Body of pancreas (tissue), 4 donors: ENCODE measurements at regions not wholly inside any gene's neighbourhood (a gene's known extent, or its start where the extent isn't known, plus 50 kb on each side); places are given as distances from the start of the nearest gene placed in this dataset.

Experiments used
- ATAC-seq: fragments of 150-250 bp; one replicate; pipeline ENCODE4 v1.9.1; 2016
- DNase-seq, 4 donors: peaks; one replicate each; pipeline ENCODE4 v3.0.0-alpha.2; 2019
- H3K27ac ChIP-seq, 4 donors: fragments of 200-600 bp; sonication (generic); 1 replicate in 3 of 4; 2 replicates in 1 of 4; pipeline versions ENCODE4 v1.5.1 to v1.6.1; 2016 to 2019; ENCODE audit warnings: mild to moderate bottlenecking in 1 of 4, mixed read lengths in 1 of 4, moderate library complexity in 1 of 4
- H3K27me3 ChIP-seq, 2 donors: fragments of 200-600 bp; sonication (generic); one replicate each; pipeline ENCODE4 v1.6.0; 2016; ENCODE audit warnings: mild to moderate bottlenecking in 1 of 2
- H3K36me3 ChIP-seq, 2 donors: fragments of 200-600 bp; sonication (generic); replicated peaks in 1 of 2; 2 replicates each; pipeline ENCODE4 v1.5.1; 2016; ENCODE audit warnings: low read depth in 2 of 2; ENCODE audit not compliant: insufficient read depth in 1 of 2
- H3K4me1 ChIP-seq: fragments of 200-600 bp; sonication (generic); one replicate; pipeline ENCODE4 v1.6.0; 2016
- H3K4me3 ChIP-seq, 2 donors: fragments of 200-600 bp; sonication (generic); 1 replicate in 1 of 2; 2 replicates in 1 of 2; pipeline ENCODE4 v1.5.1; 2016 to 2019
- H3K9me3 ChIP-seq, 3 donors: fragments of 200-600 bp; sonication (generic); 1 replicate in 2 of 3; 2 replicates in 1 of 3; pipeline ENCODE4 v1.5.1; 2016
- POLR2A ChIP-seq, 3 donors: fragments of 450-650 bp; IDR thresholded peaks; one replicate each; pipeline ENCODE4 v1.6.1; 2016; ENCODE audit warnings: antibody characterized with exemption in 3 of 3, mild to moderate bottlenecking in 2 of 3
- WGBS, 2 donors: methylation state at CpG; one replicate each; pipeline ENCODE4 v1.1.5; 2017; 5-methylcytosine and 5-hydroxymethylcytosine counted together
- intact Hi-C: fragments of 100-400 bp; cut with DNase I; formaldehyde crosslinking; loops from one replicate; pipeline ENCODE4 v1.15.1; 2023
- TF ChIP-seq, protein P1 (sequence below), 7 experiments: fragments of 450-650 bp in 4 of 7; fragments of 200-600 bp in 3 of 7; sonication (generic) in 3 of 7; IDR thresholded peaks; one replicate each; pipeline ENCODE4 v1.5.1; 2016 to 2019; ENCODE audit warnings: antibody characterized with exemption in 7 of 7

DNA sequence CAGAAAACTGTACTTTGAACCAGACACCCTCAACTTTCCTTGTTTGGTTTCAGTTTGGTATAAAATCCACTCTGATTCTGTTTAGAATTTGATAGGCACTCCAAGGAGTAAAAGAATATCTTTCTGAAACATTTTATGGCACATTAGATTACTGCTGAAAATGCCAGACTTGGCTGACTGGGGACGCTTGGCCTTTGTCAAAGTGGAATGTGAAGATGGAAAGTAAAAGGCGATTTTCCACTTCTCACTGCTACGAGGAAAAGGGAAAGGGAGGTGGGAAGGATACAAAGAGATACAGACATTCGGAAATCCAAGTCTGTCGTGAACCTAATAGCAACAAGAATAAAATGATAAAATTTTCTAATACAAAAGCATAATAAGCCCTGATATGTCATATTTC lies 203.9 kb downstream of the DMRT2 start:
- no peak for ATAC-seq
- DNase-seq, result no peak
- intact Hi-C loops, result no loop called here
- Histone ChIP-seq H3K4me1 (peaks cover 8% of the 10 kb centered on the region), H3K4me3 (no peak overlapping the region), H3K9me3 (no peaks in the 10 kb centered on the region), H3K36me3 (no peaks in the 10 kb centered on the region), H3K27ac (no peak overlapping the region), H3K27me3 (no peaks in the 10 kb centered on the region)
- TF ChIP-seq POLR2A (IDR thresholded peaks at IDR 0.05), result no peak
- TF ChIP-seq, protein P1, sequence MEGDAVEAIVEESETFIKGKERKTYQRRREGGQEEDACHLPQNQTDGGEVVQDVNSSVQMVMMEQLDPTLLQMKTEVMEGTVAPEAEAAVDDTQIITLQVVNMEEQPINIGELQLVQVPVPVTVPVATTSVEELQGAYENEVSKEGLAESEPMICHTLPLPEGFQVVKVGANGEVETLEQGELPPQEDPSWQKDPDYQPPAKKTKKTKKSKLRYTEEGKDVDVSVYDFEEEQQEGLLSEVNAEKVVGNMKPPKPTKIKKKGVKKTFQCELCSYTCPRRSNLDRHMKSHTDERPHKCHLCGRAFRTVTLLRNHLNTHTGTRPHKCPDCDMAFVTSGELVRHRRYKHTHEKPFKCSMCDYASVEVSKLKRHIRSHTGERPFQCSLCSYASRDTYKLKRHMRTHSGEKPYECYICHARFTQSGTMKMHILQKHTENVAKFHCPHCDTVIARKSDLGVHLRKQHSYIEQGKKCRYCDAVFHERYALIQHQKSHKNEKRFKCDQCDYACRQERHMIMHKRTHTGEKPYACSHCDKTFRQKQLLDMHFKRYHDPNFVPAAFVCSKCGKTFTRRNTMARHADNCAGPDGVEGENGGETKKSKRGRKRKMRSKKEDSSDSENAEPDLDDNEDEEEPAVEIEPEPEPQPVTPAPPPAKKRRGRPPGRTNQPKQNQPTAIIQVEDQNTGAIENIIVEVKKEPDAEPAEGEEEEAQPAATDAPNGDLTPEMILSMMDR (IDR thresholded peaks at IDR 0.05), result no peak
- 77 to 79% methylated on average over 5 of the region's 5 CpGs for WGBS, 2 donors

DNA sequence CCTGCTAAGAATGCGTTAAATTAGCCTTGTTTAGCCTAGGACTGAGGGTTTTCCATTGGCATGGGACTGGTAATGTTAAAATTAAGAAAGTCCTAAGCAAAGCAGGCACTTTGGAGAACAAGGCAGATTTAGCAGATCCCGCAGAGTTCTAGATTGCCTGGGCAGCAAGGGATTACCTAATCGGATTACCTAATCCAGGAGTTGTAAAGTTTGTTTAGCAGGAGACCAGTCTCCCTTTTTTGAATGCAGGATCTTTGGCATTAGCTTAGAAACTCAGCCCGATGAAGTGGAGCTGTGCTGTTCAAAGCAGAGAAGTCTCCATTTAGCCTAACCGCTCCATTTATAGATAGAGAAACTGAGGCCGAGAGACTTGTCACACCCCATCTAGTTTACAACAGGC lies 206.0 kb downstream of the DMRT2 start:
- no peaks in the 10 kb centered on the region for H3K27me3 ChIP-seq
- H3K4me3 ChIP-seq, result no peak overlapping the region
- ATAC-seq (no peak), DNase-seq (no peak)
- peaks cover 8% of the 10 kb centered on the region for H3K4me1 ChIP-seq
- WGBS, 2 donors, result 84 to 88% methylated on average over 6 of the region's 6 CpGs
- no peaks in the 10 kb centered on the region for H3K36me3 ChIP-seq
- no peak overlapping the region for H3K27ac ChIP-seq
- intact Hi-C loops, result no loop called here
- TF ChIP-seq, protein P1 (IDR thresholded peaks at IDR 0.05), result no peak
- no peak for TF ChIP-seq POLR2A (IDR thresholded peaks at IDR 0.05)
- no peaks in the 10 kb centered on the region for H3K9me3 ChIP-seq

DNA sequence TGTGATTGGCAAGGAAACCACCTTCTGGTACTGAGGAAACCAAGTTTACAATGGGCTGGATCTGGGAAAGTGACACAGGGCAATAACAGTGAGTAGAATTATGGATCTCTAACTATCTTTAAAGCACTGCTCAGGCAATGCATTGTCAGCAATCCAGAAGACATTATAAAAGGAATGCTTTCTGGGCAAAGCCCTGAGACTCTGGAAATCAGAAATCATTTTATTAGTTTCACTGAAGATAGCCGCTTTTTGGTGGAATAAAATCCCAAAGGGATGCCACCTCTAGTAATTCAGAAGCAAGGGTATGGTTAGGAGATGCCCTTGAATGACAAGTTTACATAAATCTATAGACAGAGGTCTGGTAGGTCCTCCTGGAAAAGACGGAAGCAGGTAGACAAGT lies 211.1 kb downstream of the DMRT2 start:
- TF ChIP-seq, protein P1 (IDR thresholded peaks at IDR 0.05), result no peak
- no peak for TF ChIP-seq POLR2A (IDR thresholded peaks at IDR 0.05)
- H3K4me1 ChIP-seq, result peaks cover 8% of the 10 kb centered on the region
- no peaks in the 10 kb centered on the region for H3K27me3 ChIP-seq
- H3K27ac ChIP-seq, result no peak overlapping the region
- ATAC-seq (no peak), DNase-seq (no peak)
- no peaks in the 10 kb centered on the region for H3K9me3 ChIP-seq
- H3K36me3 ChIP-seq, result no peaks in the 10 kb centered on the region
- no peak overlapping the region for H3K4me3 ChIP-seq
- 83 to 89% methylated on average over 2 of the region's 2 CpGs for WGBS, 2 donors
- intact Hi-C loops, result no loop called here

DNA sequence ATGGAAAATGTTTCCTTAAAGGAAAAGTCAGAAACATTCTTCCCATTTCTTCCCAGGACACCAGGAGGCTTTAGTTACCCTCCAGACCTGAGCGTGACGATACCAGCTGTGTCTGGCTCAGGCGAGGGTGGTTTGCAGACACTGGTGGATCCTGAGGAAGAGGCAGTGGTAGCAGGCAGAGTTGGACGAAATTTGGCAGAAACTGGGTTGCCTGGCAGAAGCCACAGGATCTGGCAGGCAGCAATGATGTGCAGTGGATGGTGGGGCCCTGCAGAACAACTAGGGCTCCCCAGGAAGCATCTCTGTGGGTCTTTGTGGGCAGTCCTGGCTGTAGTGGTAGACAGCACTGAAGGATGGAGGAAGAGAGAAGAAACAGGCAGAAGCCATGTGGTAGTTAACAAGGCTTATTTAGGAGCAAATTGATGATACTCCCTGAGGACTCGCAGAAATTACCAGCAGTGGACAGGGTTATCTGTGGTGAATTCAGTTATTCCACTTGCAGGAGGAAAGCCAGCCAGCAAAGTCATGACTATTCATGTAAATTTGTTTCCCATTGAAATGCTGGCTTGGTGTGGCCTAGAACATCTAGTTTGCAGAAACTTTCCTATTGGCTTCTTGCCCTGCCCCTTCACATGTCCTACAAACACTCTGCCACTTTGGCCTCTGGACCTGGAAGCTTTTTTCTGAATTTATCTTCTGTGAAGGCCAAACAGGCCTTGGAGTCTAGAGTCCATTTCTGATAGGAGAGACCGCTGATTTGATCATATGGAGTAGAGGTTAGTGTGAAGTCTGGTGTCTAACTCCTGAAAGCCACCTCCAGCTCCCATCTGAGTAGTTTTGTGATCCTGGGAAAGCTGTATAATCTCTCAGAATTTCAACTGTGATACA lies 212.0 kb downstream of the DMRT2 start:
- WGBS, 2 donors, result 69 to 71% methylated on average over 6 of the region's 6 CpGs
- H3K27me3 ChIP-seq, result no peaks in the 10 kb centered on the region
- ATAC-seq (no peak), DNase-seq (peak in 2 of 4 donors; percentile 13 to 16)
- H3K4me3 ChIP-seq, result no peak overlapping the region
- H3K4me1 ChIP-seq, result peaks cover 8% of the 10 kb centered on the region
- no peaks in the 10 kb centered on the region for H3K9me3 ChIP-seq
- TF ChIP-seq, protein P1 (IDR thresholded peaks at IDR 0.05), result no peak
- no peak for TF ChIP-seq POLR2A (IDR thresholded peaks at IDR 0.05)
- intact Hi-C loops, result no loop called here
- H3K27ac ChIP-seq, result no peak overlapping the region
- no peaks in the 10 kb centered on the region for H3K36me3 ChIP-seq

DNA sequence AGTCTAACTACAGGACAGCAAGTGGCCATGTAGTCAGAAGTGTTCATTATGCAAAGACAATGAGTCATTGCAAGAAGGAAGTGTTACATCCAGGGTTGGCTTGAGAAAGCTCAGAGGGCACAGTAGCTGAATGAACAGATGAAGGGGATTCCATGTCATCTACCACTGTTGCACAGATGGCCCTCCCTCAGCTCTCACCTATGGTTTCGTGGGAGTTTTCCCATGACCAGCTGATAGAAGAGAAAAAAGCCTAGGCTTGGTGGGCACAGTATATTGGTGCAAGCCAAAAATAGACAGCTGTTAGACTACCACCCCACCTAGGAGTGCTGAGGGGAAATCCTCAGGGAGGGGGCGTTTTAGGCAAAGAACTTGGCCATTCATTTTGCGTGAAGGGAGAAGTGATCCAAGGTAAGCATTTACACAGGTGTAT lies 217.0 kb downstream of the DMRT2 start:
- WGBS, 2 donors, result 26 to 32% methylated on average over 3 of the region's 3 CpGs
- Histone ChIP-seq H3K4me3 (no peak overlapping the region), H3K27me3 (no peaks in the 10 kb centered on the region), H3K4me1 (peaks cover 4% of the 10 kb centered on the region), H3K36me3 (no peaks in the 10 kb centered on the region), H3K27ac (no peak overlapping the region), H3K9me3 (no peaks in the 10 kb centered on the region)
- DNase-seq (no peak), ATAC-seq (no peak)
- TF ChIP-seq, protein P1 (IDR thresholded peaks at IDR 0.05), result no peak
- TF ChIP-seq POLR2A (IDR thresholded peaks at IDR 0.05), result no peak
- intact Hi-C loops, result no loop called here
